NCI-H1092 treated with DMSO at 0.1 percent for 48 hours (cell line): ENCODE measurements at regions not wholly inside any gene's neighbourhood (a gene's known extent, or its start where the extent isn't known, plus 50 kb on each side); places are given as distances from the start of the nearest gene placed in this dataset.
A peak's percentile ranks its signal among the peaks of the same experiment; 100 is the strongest.
"Not testable (repeated sequence)": the region's sequence is repeated elsewhere in the genome, so short reads cannot be mapped to it uniquely, and the experiment has no call there.

ENCODE experiments used
- DNase-seq: peaks from one replicate; lab custom pipeline; 2025; lab: John Stamatoyannopoulos, UW

DNA sequence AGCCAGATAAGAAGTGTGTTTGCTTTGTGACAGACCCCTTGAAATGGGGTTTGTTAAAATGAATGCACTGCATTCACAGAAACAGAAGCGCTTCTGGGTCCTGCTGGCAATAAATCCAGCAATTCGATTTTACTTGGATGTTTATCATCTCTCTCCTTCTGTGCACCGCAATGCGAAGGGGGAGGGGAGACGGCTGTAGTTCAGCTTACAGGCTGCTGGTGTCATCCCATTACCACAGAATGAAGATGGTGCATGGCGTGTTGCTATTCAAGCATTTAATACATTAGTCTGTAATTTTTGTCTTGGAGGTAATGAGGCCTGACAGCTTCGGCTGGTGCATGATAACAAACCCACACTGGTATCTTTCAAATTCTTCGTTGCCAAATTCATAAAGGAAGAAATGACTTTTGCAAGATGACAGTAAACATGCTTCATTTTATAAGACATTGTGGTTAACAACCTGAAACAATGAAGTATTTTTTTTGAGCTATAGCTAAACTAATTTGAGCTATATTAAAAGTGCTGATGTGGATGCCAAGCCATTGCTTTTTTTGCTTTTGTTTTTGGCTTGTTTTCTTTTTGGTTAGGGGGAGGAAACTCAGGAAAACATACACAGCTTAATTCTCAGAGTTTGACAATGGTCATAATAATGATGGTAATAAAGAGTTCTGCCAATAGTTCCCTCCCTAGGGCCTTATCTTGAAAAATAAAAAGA lies 418.3 kb downstream of the OTOL1 start:
- DNase-seq, result peak; percentile 85

DNA sequence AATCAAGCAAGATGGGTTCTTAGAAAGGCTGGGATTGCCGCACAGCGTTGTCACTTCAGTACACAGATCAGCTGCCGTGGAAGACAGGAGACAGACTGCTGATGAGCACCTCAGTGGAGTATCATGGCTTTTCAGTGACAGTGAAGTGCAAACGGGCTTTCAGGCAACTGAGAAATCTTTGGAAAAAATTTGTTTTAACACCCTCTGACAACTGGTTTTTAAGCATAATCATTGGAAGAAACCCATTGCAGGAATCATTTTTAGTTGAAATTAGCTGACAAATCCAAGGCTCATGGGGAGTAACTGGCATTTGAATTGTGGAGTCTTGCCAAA lies 418.8 kb downstream of the OTOL1 start:
- peak; percentile 65 for DNase-seq

DNA sequence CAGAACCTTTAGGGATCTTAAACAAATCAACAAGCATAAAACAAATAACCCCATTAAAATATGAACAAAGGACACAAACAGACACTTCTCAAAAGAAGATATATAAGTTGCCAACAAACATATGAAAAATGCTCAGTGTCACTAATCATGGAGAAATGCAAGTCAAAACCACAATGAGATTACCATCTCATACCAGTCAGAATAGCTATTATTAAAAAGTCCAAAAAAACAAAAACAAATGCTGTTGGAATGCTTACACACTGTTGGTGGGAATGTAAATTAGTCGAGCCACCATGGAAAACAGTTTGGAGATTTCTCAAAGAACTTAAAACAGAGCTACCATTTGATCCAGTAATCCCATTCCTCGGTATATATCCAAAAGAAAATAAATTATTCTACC lies 423.6 kb downstream of the OTOL1 start:
- no peak for DNase-seq

DNA sequence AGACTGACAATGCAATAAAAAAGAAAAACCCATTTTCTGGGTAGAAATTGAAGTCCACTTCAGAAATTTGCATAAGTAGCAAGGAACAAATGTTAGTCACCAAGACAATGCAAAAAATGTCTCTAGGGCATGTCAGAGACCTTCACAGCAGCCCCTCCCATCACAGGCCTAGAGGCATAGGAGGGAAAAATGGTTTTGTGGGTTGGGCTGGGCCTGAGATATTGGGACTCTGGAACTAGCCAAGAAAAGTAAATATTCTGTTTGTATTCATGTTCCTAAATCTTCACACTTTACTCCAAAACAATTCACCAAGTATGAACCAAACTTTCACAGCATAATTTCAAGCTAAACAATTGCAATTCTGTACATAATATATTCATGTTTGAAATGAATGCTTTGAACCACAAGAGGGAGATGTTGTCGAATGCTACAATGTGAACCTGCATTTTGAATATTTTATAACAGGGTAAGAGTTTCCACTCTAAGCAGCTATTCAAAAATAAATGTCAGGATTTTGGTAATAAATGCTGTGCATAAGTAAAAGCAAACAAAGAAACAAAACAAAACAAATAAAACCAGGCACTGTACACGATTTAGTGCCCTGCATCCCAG lies 429.2 kb downstream of the OTOL1 start:
- DNase-seq, result no peak

DNA sequence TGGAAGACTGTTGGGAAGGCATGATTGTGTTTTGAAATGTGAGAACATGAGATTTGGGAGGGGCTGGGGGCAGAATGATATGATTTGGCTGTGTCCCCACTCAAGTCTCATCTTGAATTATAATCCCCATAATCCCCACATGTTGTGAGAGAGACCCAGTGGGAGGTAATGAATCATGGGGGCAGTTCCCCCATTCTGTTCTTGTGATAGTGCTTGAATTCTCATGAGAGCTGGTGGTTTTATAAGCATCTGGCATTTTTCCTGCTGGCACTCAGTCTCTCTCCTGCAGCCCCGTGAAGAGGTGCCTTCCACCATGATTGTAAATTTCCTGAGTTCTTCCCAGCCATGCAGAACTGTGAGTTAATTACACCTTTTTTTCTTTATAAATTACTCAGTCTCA lies 430.5 kb downstream of the OTOL1 start:
- DNase-seq, result no peak

DNA sequence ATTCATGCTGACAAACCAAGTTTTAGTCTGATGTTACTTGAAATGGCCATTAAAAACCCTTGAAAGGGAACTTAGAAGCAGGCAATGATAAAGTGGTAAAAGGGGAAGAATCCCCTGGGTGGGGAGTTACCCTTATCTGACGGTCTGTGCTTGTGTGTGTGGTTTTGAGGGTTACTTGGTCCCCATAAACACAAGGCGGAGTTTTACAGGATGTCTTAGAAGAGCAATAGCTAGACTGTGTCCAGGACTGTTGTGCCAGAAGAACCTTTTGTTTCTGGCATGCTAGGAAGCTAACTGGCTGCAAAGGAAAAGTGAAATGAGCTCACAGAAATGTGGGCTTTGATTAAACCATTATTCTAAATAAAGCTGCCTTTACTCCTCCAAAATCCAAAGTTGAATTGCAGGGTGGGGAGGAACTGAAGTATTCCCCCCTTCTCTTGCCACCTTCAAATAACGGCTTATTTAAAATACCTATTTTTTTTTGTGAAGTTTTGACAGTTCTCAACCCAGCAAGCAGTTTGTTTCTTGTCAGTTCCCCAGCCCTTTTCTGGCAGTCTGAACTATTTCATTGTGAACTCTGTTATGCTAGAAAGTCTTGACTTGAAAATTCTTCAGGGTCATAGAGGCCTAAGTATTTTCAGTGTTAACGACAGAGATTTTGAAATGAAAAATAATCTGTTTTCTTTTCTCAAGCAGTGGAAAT lies 443.5 kb downstream of the OTOL1 start:
- no peak for DNase-seq

DNA sequence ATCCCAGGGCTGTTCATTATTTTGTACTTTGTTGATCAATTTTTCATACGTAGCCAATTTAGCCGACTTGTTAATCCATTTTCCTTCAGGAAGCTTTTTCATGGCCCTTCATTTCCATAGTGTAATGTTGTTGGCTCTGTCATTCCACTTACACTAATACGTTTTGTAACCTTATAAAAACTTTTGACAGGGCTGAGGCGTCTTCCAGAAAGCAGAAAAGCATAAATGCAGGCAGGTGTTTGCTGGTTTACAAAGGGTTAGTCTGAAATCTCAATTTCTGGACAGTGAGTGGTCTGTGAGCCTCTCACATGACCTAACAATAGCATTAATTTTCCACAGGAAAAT lies 444.0 kb downstream of the OTOL1 start:
- no peak for DNase-seq

DNA sequence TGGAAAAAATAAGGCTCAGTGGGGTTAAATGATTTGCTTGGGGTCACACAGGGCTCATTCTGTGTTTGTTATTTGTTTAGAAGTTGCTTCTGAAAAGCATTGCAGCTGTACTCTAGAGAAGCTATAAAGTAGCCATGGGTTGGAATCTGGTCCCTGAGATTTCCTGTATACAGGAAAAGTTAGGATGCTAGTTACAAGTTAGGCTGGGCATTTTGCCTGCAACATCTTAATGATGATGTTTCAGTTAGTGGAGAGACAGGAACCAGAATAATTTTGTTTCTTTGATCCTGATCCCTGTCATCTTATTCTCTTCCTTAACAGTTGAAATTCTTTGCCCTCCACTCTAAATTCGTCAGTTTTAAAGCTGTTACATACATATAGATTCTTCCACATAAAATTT lies 445.3 kb downstream of the OTOL1 start:
- no peak for DNase-seq

DNA sequence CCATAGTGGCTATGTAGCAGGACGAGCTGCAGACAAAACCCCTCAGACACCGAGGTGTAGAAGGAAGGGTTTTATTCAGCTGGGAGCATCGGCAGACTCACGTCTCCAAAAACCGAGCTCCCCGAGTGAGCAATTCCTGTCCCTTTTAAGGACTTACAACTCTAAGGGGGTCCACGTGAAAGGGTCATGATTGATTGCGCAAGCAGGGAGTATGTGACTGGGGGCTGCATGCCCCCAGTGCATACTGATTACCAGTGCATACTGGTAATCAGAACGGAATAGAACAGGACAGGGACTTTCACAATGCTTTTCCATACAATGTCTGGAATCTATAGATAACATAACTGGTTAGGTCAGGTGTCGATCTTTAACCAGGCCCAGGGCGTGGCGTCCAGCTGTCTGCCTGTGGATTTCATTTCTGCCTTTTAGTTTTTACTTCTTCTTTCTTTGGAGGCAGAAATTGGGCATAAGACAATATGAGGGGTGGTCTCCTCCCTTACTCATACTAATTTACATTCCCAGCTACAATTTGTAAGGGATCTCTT lies 447.3 kb downstream of the OTOL1 start:
- not testable (repeated sequence) for DNase-seq

DNA sequence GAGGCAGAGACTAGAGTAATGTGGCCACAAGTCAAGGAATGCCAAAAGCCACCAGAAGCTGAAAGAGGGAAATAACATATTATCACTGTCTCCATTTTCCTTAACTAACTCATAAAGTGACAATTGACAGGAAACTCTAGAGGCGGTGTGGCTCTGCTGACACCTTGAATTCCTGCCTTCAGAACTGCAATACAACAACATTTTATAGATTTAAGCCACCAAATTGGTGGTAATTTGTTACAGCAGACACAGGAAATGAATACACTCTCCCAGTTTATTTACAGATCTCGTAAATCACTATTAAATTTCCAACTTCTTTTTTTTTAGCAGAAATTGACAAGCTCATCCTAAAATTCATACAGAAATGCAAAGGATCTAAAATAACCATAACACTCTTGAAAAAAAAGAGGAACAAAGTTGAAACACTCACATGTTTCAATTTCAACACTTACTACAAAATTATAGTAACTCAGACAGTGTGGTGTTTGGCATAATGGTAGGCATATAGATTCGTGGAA lies 449.9 kb downstream of the OTOL1 start:
- no peak for DNase-seq

DNA sequence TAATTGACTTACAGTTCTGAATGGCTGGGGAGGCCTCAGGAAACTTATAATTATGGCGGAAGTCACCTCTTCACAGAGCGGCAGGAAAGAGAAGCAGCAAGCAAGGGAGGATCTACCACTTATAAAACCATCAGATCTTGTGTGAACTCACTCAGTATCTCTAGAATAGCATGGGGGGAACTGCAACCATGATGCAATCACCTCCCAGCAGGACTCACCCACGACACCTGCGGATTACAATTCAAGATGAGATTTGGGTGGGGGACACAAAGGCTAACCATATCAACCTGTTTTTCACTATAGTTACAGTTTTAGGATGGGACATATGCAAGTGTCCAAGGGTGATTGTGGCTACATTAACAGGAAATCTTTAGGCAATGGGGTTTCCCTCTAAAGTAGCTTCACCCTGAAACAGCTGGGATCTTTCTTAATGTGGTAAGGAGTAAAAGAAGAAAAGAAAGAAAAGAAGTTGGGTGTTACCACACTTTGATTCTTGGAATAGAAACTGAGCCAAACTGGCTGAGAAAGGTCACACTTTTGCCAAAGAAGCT lies 453.8 kb downstream of the OTOL1 start:
- no peak for DNase-seq

DNA sequence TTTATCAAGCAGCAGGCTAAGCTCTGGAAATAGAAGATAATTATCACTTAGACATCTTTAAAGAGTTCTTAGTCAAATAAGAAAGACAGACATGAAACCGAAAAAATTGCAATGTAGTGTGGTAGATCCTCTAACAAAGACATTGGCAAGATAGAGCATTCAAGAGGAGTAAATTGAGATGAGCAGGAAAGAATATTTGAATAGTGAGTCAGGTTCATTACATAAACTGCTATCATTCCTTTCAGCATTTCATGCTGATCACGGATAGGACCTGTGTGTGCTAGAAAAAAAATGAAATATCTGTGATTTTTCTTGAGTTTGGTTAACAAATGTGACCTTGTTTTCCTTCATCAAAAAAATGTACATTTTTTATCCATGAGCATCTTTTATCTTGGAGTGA lies 460.9 kb downstream of the OTOL1 start:
- no peak for DNase-seq

DNA sequence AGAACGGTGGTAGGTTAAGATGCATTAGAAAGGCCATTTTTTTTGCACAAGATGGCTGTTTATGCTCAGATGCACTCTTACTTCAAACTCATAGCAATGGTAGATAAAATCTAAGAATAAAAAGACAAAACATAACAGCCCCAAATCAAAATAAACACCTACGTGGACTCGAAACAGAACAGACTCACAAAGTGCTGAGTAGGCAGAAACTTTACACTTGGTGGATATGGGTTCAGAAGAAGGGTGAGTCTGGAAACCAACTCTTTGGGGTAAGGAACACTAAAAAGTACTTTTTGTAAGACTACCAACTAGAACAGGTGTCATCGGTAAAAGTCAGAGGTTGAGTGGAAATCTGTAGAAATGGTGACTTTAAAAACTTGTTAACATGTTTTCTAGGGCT lies 468.2 kb downstream of the OTOL1 start:
- DNase-seq, result no peak

DNA sequence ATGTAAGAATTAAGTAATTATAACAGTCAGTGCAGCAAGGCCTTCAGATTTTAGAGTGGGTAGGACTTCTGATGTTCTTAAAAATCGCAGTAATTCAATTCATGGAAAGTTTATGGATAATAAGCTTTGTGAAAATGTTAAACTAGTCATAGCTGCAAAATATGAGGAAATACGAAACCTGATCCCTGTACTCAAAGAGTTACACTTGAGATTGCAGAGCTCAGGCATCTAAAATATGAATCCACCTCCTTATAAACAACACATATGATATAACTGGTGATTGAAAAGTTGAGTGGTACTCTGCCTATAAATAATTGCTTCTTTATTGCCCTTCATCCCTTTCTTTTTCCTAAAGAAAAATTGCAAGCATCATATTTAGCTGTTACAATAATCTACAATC lies 473.3 kb downstream of the OTOL1 start:
- DNase-seq, result no peak

DNA sequence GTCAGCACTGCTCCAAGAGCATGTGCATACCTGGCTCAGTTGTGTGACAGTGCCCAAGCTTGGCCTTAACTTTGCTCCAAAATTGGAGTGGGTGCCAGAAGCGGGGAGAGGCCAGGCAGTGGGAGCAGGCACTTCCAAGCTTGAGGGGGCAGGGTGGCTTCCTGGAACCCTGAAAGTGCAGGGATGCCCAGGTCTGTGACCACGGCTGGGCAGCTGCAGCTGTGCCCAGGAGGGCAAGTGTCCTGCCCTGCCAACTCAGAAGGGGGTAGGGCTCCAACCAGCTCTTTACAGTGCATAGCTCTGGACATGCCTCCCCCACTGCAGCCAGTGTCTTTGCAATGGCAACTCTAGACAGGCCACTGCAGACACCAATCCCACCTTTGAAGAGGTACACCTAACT lies 478.6 kb downstream of the OTOL1 start:
- no peak for DNase-seq

DNA sequence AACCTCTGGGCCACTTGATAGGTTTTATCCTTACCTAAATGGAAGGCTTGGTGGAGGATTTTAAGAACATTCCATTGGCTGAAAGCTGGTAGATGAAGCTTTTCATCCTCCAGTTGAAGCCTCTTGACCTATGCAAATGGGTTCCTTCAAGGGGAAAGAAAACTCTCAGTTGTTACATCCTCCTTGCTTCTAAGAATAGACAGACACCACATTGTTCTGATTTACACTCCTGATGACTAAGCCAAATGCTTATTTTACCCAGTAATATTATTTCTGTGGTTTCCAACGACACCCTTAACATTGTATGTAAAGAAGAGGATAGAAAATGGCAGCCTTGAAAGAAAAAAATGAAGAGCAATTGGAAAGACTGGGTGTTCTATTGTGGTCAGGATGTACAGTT lies 480.5 kb downstream of the OTOL1 start:
- no peak for DNase-seq

DNA sequence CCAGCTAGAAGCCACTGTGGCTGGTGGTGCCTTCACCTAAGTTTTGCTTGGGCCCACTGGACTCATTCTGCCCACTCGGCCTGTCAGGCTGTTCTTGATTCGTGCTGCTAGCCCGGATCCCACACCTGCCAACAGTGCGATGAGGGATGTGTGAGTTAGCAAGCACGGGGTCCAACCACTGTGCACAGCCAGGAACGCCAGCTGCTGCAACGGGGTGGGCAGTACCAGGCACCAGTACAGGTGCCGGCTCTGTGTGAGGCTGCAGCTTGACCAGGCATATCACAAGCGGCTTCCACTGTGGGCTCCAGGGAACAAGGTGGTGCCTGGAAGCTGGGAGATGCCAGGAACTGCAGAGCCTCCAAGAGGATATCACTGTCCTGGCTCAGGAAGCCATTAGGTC lies 481.2 kb downstream of the OTOL1 start:
- DNase-seq, result no peak

DNA sequence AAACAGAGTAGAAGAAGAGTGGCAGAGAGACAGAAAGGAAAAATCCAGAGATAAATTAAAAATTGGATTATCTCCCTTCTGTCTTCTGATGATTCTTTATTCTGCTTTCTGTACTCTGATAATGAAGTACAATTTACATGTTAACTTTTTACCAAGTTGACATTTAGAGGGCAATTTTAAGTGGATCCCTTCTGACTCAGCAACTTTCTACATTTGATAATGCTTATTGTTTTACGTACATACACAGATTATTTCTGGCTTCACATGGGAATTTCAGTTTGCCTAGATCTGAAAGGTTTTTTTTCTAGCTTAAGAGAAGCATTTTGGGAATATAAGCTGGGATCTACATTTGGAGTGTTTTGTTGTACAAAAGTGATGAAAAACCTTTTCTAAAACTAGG lies 491.3 kb downstream of the OTOL1 start:
- DNase-seq, result no peak

DNA sequence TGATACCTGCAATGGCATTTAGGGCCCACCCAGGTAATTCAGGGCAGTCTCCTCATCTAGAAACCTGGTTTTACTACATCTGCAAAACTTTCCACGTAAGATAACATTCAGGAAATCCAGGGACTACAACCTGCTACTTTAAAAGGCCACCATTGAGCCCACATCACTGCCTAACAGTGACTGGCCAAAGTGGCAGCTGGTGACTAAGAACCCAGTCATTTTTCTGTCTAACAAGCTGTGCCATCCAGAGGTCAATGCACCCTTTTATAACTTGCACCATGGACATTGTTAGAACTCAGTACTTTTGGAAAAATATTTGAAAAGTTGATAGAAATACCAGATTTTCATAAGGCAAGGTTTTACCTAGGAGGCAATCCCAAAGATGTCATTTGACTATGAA lies 492.4 kb downstream of the OTOL1 start:
- no peak for DNase-seq

DNA sequence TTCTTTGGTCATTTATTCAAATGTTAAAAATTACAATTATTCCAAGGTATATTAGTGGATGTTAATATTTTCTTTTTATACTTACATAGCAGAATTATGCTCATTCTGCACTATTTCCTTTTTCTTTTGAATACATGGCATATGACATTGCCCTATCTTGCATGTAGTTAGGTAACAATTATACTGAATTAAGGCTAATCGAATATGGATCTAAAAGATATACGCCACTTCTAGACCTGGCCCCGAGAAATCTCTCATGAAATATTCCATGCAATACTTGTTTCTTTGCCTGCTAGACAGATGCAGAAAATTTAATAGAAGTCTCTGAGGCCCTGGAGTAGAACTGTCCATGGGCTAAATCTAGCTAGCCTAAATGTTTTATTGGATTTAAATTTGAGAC lies 493.4 kb downstream of the OTOL1 start:
- no peak for DNase-seq

DNA sequence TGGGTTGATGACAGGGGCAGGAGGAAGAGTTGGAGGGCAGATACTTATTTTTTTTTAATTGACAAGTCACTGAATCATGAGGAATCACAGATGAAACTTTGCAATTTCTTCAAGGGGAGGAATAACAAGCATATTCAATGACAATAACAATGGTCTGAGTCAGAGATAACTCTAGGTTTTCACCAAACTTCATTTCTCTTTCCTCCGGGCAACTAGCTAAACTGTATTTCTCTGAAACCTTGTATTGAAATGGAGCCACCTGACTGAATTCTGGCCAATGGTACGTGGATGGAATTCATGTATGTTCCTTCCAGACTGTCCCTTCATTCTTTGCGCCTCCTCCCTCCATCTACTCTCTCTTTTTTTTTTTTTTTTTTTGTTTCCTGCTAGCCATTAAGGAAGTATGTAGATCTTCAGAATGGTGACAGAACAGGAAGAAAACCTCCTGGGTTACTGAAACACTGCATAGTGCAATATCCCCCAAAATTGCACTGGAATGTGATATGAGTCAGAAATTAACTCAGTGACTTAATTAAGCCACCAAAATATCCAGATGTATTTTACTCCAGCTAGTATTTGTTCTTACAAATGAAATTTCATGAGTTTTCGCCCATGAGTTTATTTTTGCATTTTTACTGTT lies 495.4 kb downstream of the OTOL1 start:
- DNase-seq, result no peak

DNA sequence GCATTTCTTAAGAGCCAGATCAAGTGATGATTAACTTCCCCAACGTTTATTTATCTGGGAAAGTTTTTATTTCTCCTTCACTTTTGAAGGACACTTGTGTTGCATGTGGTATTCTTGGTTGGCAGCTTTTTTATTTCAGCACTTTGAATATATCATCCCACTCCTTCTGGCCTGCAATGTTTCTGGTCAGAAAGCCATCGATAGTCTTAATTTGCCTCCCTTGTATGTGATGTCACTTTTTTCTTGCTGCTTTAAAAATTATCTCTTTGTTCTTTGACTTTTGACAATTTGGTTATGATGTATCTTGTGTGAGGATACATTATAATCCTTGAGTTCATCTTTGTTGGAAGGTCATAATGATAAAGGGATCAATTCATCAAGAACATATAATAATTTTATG lies 503.2 kb downstream of the OTOL1 start:
- no peak for DNase-seq

DNA sequence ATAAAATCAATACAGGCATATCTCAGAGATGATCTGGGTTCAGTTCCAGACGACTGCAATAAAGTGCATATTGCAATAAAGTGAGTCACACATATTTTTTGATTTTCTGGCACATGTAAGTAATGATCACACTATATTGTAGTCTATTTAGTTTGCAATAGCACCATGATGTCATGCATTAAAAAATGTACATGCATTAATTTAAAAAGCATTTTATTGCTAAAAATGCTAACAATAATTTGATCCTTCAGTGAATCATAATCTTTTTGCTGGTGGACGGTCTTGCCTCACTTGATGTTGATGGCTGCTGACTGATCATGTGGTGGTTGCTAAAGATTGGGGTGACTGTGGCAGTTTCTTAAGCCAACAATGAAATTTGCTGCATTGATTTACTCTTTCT lies 511.1 kb downstream of the OTOL1 start:
- no peak for DNase-seq
